Astrocyte of the cerebellum (primary cell): ENCODE measurements at regions not wholly inside any gene's neighbourhood (a gene's known extent, or its start where the extent isn't known, plus 50 kb on each side); places are given as distances from the start of the nearest gene placed in this dataset.

ENCODE experiments used
- DNase-seq: peaks from one replicate; pipeline ENCODE4 v3.0.0-alpha.2; 2011; ENCODE audit warnings: low read depth
- H3K4me3 ChIP-seq: 2 replicates; pipeline ENCODE4 v1.5.1; 2011; ENCODE audit warnings: mild to moderate bottlenecking, low read depth, low read length, moderate library complexity
- CTCF ChIP-seq: IDR thresholded peaks from 2 replicates; pipeline ENCODE4 v1.5.1; 2012; ENCODE audit warnings: low read length, low read depth, moderate library complexity, mild to moderate bottlenecking; ENCODE audit errors: missing control alignments
- in situ Hi-C: cut with HindIII; loops from 2 replicates; pipeline ENCODE4 v1.10.0; 2017; ENCODE audit warnings: low sequenced_read_pairs

GRCh38 chr4:75101906-75102786, 169.2 kb downstream of the PARM1 start:
- H3K4me3 ChIP-seq: no peak overlapping the region
- in situ Hi-C loops: no loop called here
- no peak for DNase-seq
- TF ChIP-seq CTCF: no peak
